ENCODE measurements at regions not wholly inside any gene's neighbourhood (a gene's known extent, or its start where the extent isn't known, plus 50 kb on each side); places are given as distances from the start of the nearest gene placed in this dataset.

- TF ChIP-seq YY1 (IDR thresholded peaks at IDR 0.05; ENCODE audit: insufficient read depth, insufficient read length) (no peak), ZNF274 (IDR thresholded peaks at IDR 0.05; ENCODE audit: low read depth, low read length) (no peak)
Measured at GRCh38 chr1:221815660-221816059, 73.8 kb upstream of the DUSP10 start.

Data from NT2/D1 (cell line).